SU-DHL-6 (cell line): ENCODE measurements at regions not wholly inside any gene's neighbourhood (a gene's known extent, or its start where the extent isn't known, plus 50 kb on each side); places are given as distances from the start of the nearest gene placed in this dataset.
A peak's percentile ranks its signal among the peaks of the same experiment; 100 is the strongest.

ENCODE experiments used
- H2AFZ ChIP-seq: fragments of 200-600 bp; sonication (generic); 2 replicates; pipeline ENCODE4 v1.6.1; 2014; ENCODE audit warnings: low read depth, mild to moderate bottlenecking, moderate library complexity, mixed read lengths, antibody characterized with exemption, low read length; ENCODE audit not compliant: severe bottlenecking
- H3F3A ChIP-seq: fragments of 200-600 bp; shearing (Covaris generic); 2 replicates; pipeline ENCODE4 v1.6.0; 2016; ENCODE audit warnings: antibody characterized with exemption, mild to moderate bottlenecking; ENCODE audit not compliant: insufficient read depth
- H3K27ac ChIP-seq: fragments of 200-600 bp; sonication (generic); 2 replicates; pipeline ENCODE4 v1.5.1; 2016; ENCODE audit warnings: low read depth, mild to moderate bottlenecking, low read length, moderate library complexity, mixed read lengths
- H3K27me3 ChIP-seq: fragments of 200-600 bp; sonication (generic), shearing (Covaris generic); 2 replicates; pipeline ENCODE4 v1.6.0; 2014; ENCODE audit warnings: mild to moderate bottlenecking, low read length
- H3K36me3 ChIP-seq: fragments of 200-600 bp; sonication (generic); 2 replicates; pipeline ENCODE4 v1.6.1; 2014; ENCODE audit warnings: mild to moderate bottlenecking, low read length, mixed read lengths
- H3K4me2 ChIP-seq: fragments of 300-600, 200-600 bp; shearing (Covaris generic), sonication (generic); 2 replicates; pipeline ENCODE4 v1.6.0; 2014; ENCODE audit warnings: low read length, low read depth, mild to moderate bottlenecking; ENCODE audit not compliant: poor library complexity, severe bottlenecking
- H3K4me3 ChIP-seq: fragments of 200-600 bp; sonication (generic); 2 replicates; pipeline ENCODE4 v1.5.1; 2014; ENCODE audit warnings: antibody characterized with exemption, low read length, mild to moderate bottlenecking, mixed read lengths; ENCODE audit not compliant: insufficient read depth, poor library complexity, severe bottlenecking
- H3K79me2 ChIP-seq: fragments of 200-600 bp; sonication (generic); 2 replicates; pipeline ENCODE4 v1.6.1; 2014; ENCODE audit warnings: mild to moderate bottlenecking, low read length, moderate library complexity; ENCODE audit not compliant: insufficient read depth
- H3K9ac ChIP-seq: fragments of 200-600 bp; sonication (generic); 2 replicates; pipeline ENCODE4 v1.7.0; 2014; ENCODE audit warnings: mild to moderate bottlenecking, low read length
- H3K9me2 ChIP-seq: fragments of 200-600 bp; sonication (generic); replicated peaks from 2 replicates; pipeline ENCODE4 v1.6.1; 2014; ENCODE audit warnings: low read length; ENCODE audit not compliant: insufficient read depth
- H3K9me3 ChIP-seq: fragments of 200-600 bp; sonication (generic); 2 replicates; pipeline ENCODE4 v1.6.1; 2014; ENCODE audit warnings: low read length, mixed read lengths; ENCODE audit not compliant: insufficient read depth
- H4K20me1 ChIP-seq: fragments of 200-600 bp; sonication (generic); 2 replicates; pipeline ENCODE4 v1.6.1; 2014; ENCODE audit warnings: low read depth, mild to moderate bottlenecking, antibody characterized with exemption, low read length, moderate library complexity, mixed read lengths
- CTCF ChIP-seq: fragments of 200-600 bp; sonication (generic); IDR thresholded peaks from one replicate; pipeline ENCODE4 v1.5.1; 2017; ENCODE audit warnings: antibody characterized with exemption, mild to moderate bottlenecking, low read length, moderate library complexity; ENCODE audit not compliant: insufficient read depth, poor library complexity, severe bottlenecking
- EZH2phosphoT487 ChIP-seq: fragments of 200-600 bp; sonication (generic), shearing (Covaris generic); conservative IDR thresholded peaks from 2 replicates; pipeline ENCODE4 v1.6.1; 2018; ENCODE audit warnings: mild to moderate bottlenecking, antibody characterized with exemption, low read length, moderate library complexity, mixed read lengths

- Histone ChIP-seq H3K4me2 (peak overlapping the region; percentile 73), H3K9me2 (no peaks in the 10 kb centered on the region), H3F3A (peaks cover 30% of the 10 kb centered on the region), H3K9me3 (no peaks in the 10 kb centered on the region), H3K9ac (peak overlapping the region; percentile 64), H4K20me1 (no peaks in the 10 kb centered on the region), H3K36me3 (no peaks in the 10 kb centered on the region), H3K79me2 (no peaks in the 10 kb centered on the region), H3K27ac (peak overlapping the region; percentile 97), H3K4me3 (peak overlapping the region; percentile 4), H2AFZ (peak overlapping the region; percentile 81), H3K27me3 (no peaks in the 10 kb centered on the region)
- TF ChIP-seq EZH2phosphoT487 (no peak), CTCF (no peak)
Observed at GRCh38 chr10:6929148-6929830, 349.2 kb upstream of the PRKCQ start.

GRCh38 chr10:6928586-6928985, 348.5 kb upstream of the PRKCQ start:
- no peaks in the 10 kb centered on the region for H3K9me2 ChIP-seq
- H3K36me3 ChIP-seq = no peaks in the 10 kb centered on the region
- no peaks in the 10 kb centered on the region for H3K27me3 ChIP-seq
- H3K4me2 ChIP-seq = peak overlapping the region; percentile 73
- peak overlapping the region; percentile 81 for H2AFZ ChIP-seq
- peak overlapping the region; percentile 32 for H3K4me3 ChIP-seq
- no peaks in the 10 kb centered on the region for H3K79me2 ChIP-seq
- no peaks in the 10 kb centered on the region for H4K20me1 ChIP-seq
- TF ChIP-seq CTCF (no peak), EZH2phosphoT487 (no peak)
- peak overlapping the region; percentile 97 for H3K27ac ChIP-seq
- peaks cover 34% of the 10 kb centered on the region for H3F3A ChIP-seq
- peak overlapping the region; percentile 64 for H3K9ac ChIP-seq
- no peaks in the 10 kb centered on the region for H3K9me3 ChIP-seq

GRCh38 chr10:6926971-6927370, 346.9 kb upstream of the PRKCQ start:
- H3K79me2 ChIP-seq = no peaks in the 10 kb centered on the region
- no peaks in the 10 kb centered on the region for H3K27me3 ChIP-seq
- peak overlapping the region; percentile 28 for H3K4me3 ChIP-seq
- H2AFZ ChIP-seq = peak overlapping the region; percentile 4
- H3K36me3 ChIP-seq = no peaks in the 10 kb centered on the region
- no peaks in the 10 kb centered on the region for H3K9me2 ChIP-seq
- peak overlapping the region; percentile 97 for H3K27ac ChIP-seq
- no peaks in the 10 kb centered on the region for H3K9me3 ChIP-seq
- peak overlapping the region; percentile 73 for H3K4me2 ChIP-seq
- no peaks in the 10 kb centered on the region for H4K20me1 ChIP-seq
- peaks cover 35% of the 10 kb centered on the region for H3F3A ChIP-seq
- peak overlapping the region; percentile 64 for H3K9ac ChIP-seq
- TF ChIP-seq CTCF (no peak), EZH2phosphoT487 (no peak)
